H1 (cell line): ENCODE measurements at regions not wholly inside any gene's neighbourhood (a gene's known extent, or its start where the extent isn't known, plus 50 kb on each side); places are given as distances from the start of the nearest gene placed in this dataset.
A peak's percentile ranks its signal among the peaks of the same experiment; 100 is the strongest.

Experiments
- CTCF ChIA-PET: fragments of 300-600 bp; sonication (Branson Sonifier 250); formaldehyde crosslinking; loops from one replicate; lab custom pipeline; 2021; ENCODE audit not compliant: partially characterized antibody; lab: Charles Lee
- POLR2A ChIA-PET: fragments of 300-600 bp; sonication (Branson Sonifier 250); formaldehyde crosslinking; loops from one replicate; lab custom pipeline; 2021; ENCODE audit warnings: inconsistent platforms; ENCODE audit not compliant: partially characterized antibody; lab: Charles Lee
- DNase-seq, 2 experiments: peaks; one replicate each; pipeline versions ENCODE4 v3.0.0 to v3.0.0-alpha.2; 2010 to 2022; ENCODE audit warnings: low spot score in 2 of 2, low read depth in 1 of 2, mixed read lengths in 1 of 2
- FAIRE-seq: peaks from 2 replicates; lab custom pipeline; 2011; peaks lifted over from hg19 to GRCh38; lab: Jason Lieb, UNC
- H2AFZ ChIP-seq: 2 replicates; pipeline ENCODE4 v1.8.1; 2012; ENCODE audit warnings: low read length, inconsistent platforms
- H2AK5ac ChIP-seq: 2 replicates; pipeline ENCODE4 v1.6.1; 2013; ENCODE audit warnings: low read depth, low read length
- H2BK120ac ChIP-seq: replicated peaks from 2 replicates; pipeline ENCODE3; 2013; ENCODE audit warnings: low read depth, low read length, inconsistent platforms
- H2BK12ac ChIP-seq: 2 replicates; pipeline ENCODE4 v1.6.1; 2013; ENCODE audit warnings: low read depth, low read length
- H2BK15ac ChIP-seq: 2 replicates; pipeline ENCODE4 v1.6.1; 2013; ENCODE audit warnings: low read length
- H2BK20ac ChIP-seq: 2 replicates; pipeline ENCODE4 v1.6.1; 2013; ENCODE audit warnings: low read length
- H2BK5ac ChIP-seq: 2 replicates; pipeline ENCODE4 v1.6.1; 2013; ENCODE audit warnings: low read depth, low read length
- H3K14ac ChIP-seq: 2 replicates; pipeline ENCODE4 v1.6.1; 2013; ENCODE audit warnings: inconsistent platforms; ENCODE audit not compliant: insufficient read length
- H3K18ac ChIP-seq: 2 replicates; pipeline ENCODE4 v1.6.1; 2013; ENCODE audit warnings: low read length; ENCODE audit errors: extremely low read depth
- H3K23ac ChIP-seq: 2 replicates; pipeline ENCODE4 v1.6.1; 2013; ENCODE audit warnings: inconsistent platforms; ENCODE audit not compliant: insufficient read length
- H3K23me2 ChIP-seq: 2 replicates; pipeline ENCODE4 v1.6.1; 2013; ENCODE audit warnings: low read depth, low read length
- H3K27ac ChIP-seq: 2 replicates; pipeline ENCODE4 v1.6.1; 2011; ENCODE audit warnings: low read depth, low read length, inconsistent platforms
- H3K27me3 ChIP-seq, 4 experiments: replicated peaks in 1 of 4; 1 replicate in 1 of 4; 2 replicates in 3 of 4; pipeline versions ENCODE4 v1.6.1 to v1.8.1; 2011 to 2013; ENCODE audit warnings: low read length in 3 of 4, mild to moderate bottlenecking in 3 of 4, inconsistent platforms in 2 of 4, mixed read lengths in 2 of 4, moderate library complexity in 1 of 4; ENCODE audit not compliant: control insufficient read depth in 3 of 4, insufficient read depth in 3 of 4; ENCODE audit errors: extremely low read depth in 1 of 4
- H3K36me3 ChIP-seq, 4 experiments: 2 replicates each; pipeline versions ENCODE4 v1.6.1 to v1.8.1; 2011 to 2013; ENCODE audit warnings: mild to moderate bottlenecking in 4 of 4, low read length in 3 of 4, moderate library complexity in 2 of 4, control low read depth in 1 of 4, inconsistent platforms in 1 of 4; ENCODE audit not compliant: insufficient read depth in 4 of 4, control insufficient read depth in 2 of 4
- H3K4ac ChIP-seq: replicated peaks from 2 replicates; pipeline ENCODE3; 2013; ENCODE audit warnings: low read length, low read depth, mixed read lengths, inconsistent platforms; ENCODE audit not compliant: insufficient read length
- H3K4me1 ChIP-seq, 4 experiments: replicated peaks in 1 of 4; 1 replicate in 1 of 4; 2 replicates in 3 of 4; pipeline versions ENCODE4 v1.6.1 to v1.8.1; 2011 to 2013; ENCODE audit warnings: low read length in 3 of 4, inconsistent platforms in 2 of 4, mixed read lengths in 1 of 4; ENCODE audit not compliant: insufficient read depth in 4 of 4, control insufficient read depth in 3 of 4
- H3K4me2 ChIP-seq, 2 experiments: 2 replicates each; pipeline versions ENCODE4 v1.6.1 to v1.8.1; 2011 to 2013; ENCODE audit warnings: low read depth in 2 of 2, low read length in 2 of 2, control low read depth in 1 of 2, inconsistent platforms in 1 of 2, mild to moderate bottlenecking in 1 of 2; ENCODE audit not compliant: insufficient read depth in 1 of 2
- H3K4me3 ChIP-seq, 4 experiments: fragments of 200-600, 300-600 bp in 1 of 4; sonication (generic), shearing (Covaris generic), sonication (Bioruptor Twin) in 1 of 4; 2 replicates each; pipeline versions ENCODE4 v1.5.1 to v1.8.1; 2011 to 2016; ENCODE audit warnings: low read length in 4 of 4, low read depth in 3 of 4, control low read depth in 2 of 4, inconsistent platforms in 2 of 4, mild to moderate bottlenecking in 2 of 4, mixed read lengths in 1 of 4, moderate library complexity in 1 of 4; ENCODE audit not compliant: insufficient read depth in 2 of 4; ENCODE audit errors: extremely low read depth in 1 of 4
- H3K56ac ChIP-seq: replicated peaks from 2 replicates; pipeline ENCODE3; 2013; ENCODE audit warnings: low read depth, mild to moderate bottlenecking, mixed read lengths, low read length, inconsistent platforms; ENCODE audit not compliant: insufficient read length
- H3K79me1 ChIP-seq: 2 replicates; pipeline ENCODE4 v1.6.1; 2013; ENCODE audit warnings: low read depth, low read length, control low read depth
- H3K79me2 ChIP-seq, 2 experiments: 2 replicates each; pipeline versions ENCODE4 v1.6.1 to v1.8.1; 2012 to 2013; ENCODE audit warnings: low read length in 2 of 2, mild to moderate bottlenecking in 2 of 2, inconsistent platforms in 1 of 2; ENCODE audit not compliant: insufficient read depth in 2 of 2, control insufficient read depth in 1 of 2
- H3K9ac ChIP-seq, 4 experiments: replicated peaks in 1 of 4; 1 replicate in 1 of 4; 2 replicates in 3 of 4; pipeline versions ENCODE4 v1.6.1 to v1.8.1; 2011 to 2013; ENCODE audit warnings: low read depth in 3 of 4, low read length in 3 of 4, control low read depth in 2 of 4, mild to moderate bottlenecking in 2 of 4, moderate library complexity in 2 of 4, inconsistent platforms in 1 of 4; ENCODE audit errors: extremely low read depth in 1 of 4
- H3K9me3 ChIP-seq, 2 experiments: 2 replicates each; pipeline versions ENCODE4 v1.6.1 to v1.8.1; 2012 to 2013; ENCODE audit warnings: mild to moderate bottlenecking in 2 of 2, moderate library complexity in 2 of 2, control low read depth in 1 of 2, inconsistent platforms in 1 of 2, low read depth in 1 of 2, low read length in 1 of 2, mixed read lengths in 1 of 2; ENCODE audit not compliant: insufficient read depth in 2 of 2
- H4K20me1 ChIP-seq, 2 experiments: replicated peaks in 1 of 2; 2 replicates each; pipeline versions ENCODE3 to v1.8.1; 2011 to 2013; ENCODE audit warnings: inconsistent platforms in 2 of 2, low read length in 2 of 2, mild to moderate bottlenecking in 1 of 2; ENCODE audit not compliant: insufficient read depth in 2 of 2, control insufficient read depth in 1 of 2
- H4K5ac ChIP-seq: 2 replicates; pipeline ENCODE4 v1.6.1; 2013; ENCODE audit warnings: low read length, low read depth, mixed read lengths, inconsistent platforms; ENCODE audit not compliant: insufficient read length
- H4K8ac ChIP-seq: 2 replicates; pipeline ENCODE4 v1.8.0; 2013; ENCODE audit warnings: mild to moderate bottlenecking, moderate library complexity, low read length, inconsistent platforms; ENCODE audit not compliant: insufficient read depth; ENCODE audit errors: extremely low read depth
- H4K91ac ChIP-seq: replicated peaks from 2 replicates; pipeline ENCODE3; 2013; ENCODE audit warnings: low read length, mixed read lengths, inconsistent platforms; ENCODE audit not compliant: insufficient read length
- CBX8 ChIP-seq: fragments of 300-800, 300-1000 bp; sonication (generic); IDR thresholded peaks from 2 replicates; pipeline ENCODE4 v1.7.1; 2016; ENCODE audit warnings: low read depth, low read length, borderline replicate concordance
- WGBS, 2 experiments: shearing (Covaris generic) in 1 of 2; methylation state at CpG; one replicate each; pipeline versions ENCODE4 v1.1.6 to v1.1.7; 2013 to 2015; ENCODE audit warnings: low lambda C conversion rate in 2 of 2, mixed read lengths in 2 of 2, inconsistent platforms in 1 of 2, low coverage in 1 of 2, missing lambda C conversion rate in 1 of 2; ENCODE audit not compliant: insufficient replicate concordance in 2 of 2, insufficient coverage in 1 of 2, insufficient read length in 1 of 2; ENCODE audit errors: extremely low coverage in 1 of 2, missing lambda C conversion rate in 1 of 2; 5-methylcytosine and 5-hydroxymethylcytosine counted together

DNA sequence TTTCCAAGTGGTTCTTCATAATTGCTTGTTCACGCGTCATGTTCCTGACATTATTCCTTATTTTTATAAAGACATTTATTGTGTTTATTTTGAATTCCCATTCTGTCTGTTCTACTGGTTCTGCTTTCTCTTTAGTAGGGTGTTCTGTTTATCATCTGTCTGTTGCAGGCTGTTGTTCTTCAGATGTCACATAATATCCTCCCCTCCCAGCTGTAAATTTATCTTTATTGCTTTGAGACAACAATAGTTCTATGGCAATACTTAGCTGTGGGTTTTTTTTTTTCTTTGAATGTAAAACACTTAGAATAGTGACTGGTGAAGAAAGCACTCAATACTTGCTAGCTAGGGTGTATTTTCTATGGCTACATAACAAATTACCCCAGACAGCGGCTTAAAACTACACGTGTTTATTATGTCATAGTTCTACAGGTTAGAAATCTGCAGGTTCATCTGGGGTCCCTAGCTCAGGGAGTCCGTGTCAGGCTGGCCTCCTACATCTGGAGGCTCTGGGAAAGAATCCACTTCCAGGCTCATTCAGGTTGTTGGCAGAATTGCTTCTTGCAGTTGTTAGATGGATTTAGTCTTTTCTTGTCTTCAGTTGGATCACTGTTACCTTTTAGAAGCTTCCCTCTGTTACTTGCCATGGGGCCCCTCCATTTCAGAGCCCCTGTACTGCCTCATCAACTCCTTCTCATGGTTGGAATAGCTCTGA lies 63.4 kb upstream of the ENPEP start:
- Histone ChIP-seq H4K20me1 (no peaks in the 10 kb centered on the region), H3K4ac (no peak overlapping the region), H4K8ac (no peak overlapping the region), H2AK5ac (no peak overlapping the region), H2BK120ac (no peak overlapping the region), H3K56ac (no peak overlapping the region), H4K91ac (no peak overlapping the region), H3K79me2 (no peaks in the 10 kb centered on the region), H3K9me3 (no peaks in the 10 kb centered on the region), H2BK5ac (no peak overlapping the region), H4K5ac (no peak overlapping the region), H3K36me3 (no peaks in the 10 kb centered on the region; a peak in 1 of 8 replicates), H3K4me1 (peaks cover 0 to 7% (median 2%) of the 10 kb centered on the region in 4 experiments; a peak in 4 of 7 replicates), H2BK12ac (no peak overlapping the region), H2BK20ac (no peak overlapping the region), H3K23me2 (peaks cover 4% of the 10 kb centered on the region), H3K4me3 (peak overlapping the region in 1 of 4 experiments; percentile 61; a peak in 1 of 8 replicates), H3K14ac (no peak overlapping the region), H3K27me3 (peaks cover 11 to 23% (median 17%) of the 10 kb centered on the region in 4 experiments), H3K4me2 (peak overlapping the region; percentile 31 to 86; a peak in 2 of 4 replicates), H3K27ac (no peak overlapping the region), H3K23ac (no peak overlapping the region), H3K79me1 (no peaks in the 10 kb centered on the region), H2BK15ac (no peak overlapping the region), H2AFZ (no peak overlapping the region), H3K18ac (no peak overlapping the region), H3K9ac (no peak overlapping the region)
- no peak for DNase-seq
- WGBS, 2 experiments = 85% methylated on average over 5 of the region's 5 CpGs; no CpG with 5 or more reads in 1 of the 2 experiments
- CTCF ChIA-PET = interaction anchor here (0.8 to 2.1 kb wide), 7 partner anchors 12 to 106 kb away, joined by 3 to 6 read pairs (median 4); no protein-coding TSS in a partner anchor
- FAIRE-seq = no peak
- POLR2A ChIA-PET = interaction anchor here (1.0 kb wide), 1 partner anchor 60 kb away, joined by 7 read pairs; no protein-coding TSS in a partner anchor
- TF ChIP-seq CBX8 = no peak
